ENCODE measurements at regions not wholly inside any gene's neighbourhood (a gene's known extent, or its start where the extent isn't known, plus 50 kb on each side); places are given as distances from the start of the nearest gene placed in this dataset.
A peak's percentile ranks its signal among the peaks of the same experiment; 100 is the strongest.

DNA sequence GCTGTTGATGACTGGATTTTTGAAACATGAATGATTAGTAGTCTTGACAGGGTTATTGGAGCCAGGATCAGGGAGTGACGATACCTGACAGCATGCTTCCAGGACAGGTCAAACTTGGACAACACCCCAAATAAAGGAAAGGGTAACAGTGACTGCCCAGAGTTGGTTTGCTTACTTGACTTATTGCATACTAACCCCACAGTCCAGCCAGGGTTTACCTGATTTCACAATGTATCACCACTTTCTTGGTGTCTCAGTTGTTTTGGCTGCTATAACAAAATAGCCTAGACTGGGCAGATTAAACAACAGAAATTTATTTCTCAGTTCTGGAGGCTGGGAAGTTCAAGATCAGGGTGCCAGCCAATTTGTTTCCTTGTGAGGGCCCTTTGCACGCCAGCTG is 301.0 kb upstream of the VLDLR start:
- H3K9me3 ChIP-seq: no peaks in the 10 kb centered on the region
- 69% methylated on average over 2 of the region's 2 CpGs for WGBS (ENCODE audit: insufficient coverage, low coverage, low lambda C conversion rate, missing lambda C conversion rate)
- no peak overlapping the region for H3K27ac ChIP-seq
- H3K4me1 ChIP-seq: no peaks in the 10 kb centered on the region
- H3K4me3 ChIP-seq: no peak overlapping the region
- intact Hi-C loops (cut with DNase I): no loop called here
- TF ChIP-seq POLR2A (IDR thresholded peaks at IDR 0.05) (no peak), CTCF (IDR thresholded peaks at IDR 0.05) (no peak)
- peak in 3 of 4 donors; percentile 39 to 59 (median 50) for ATAC-seq
- H3K27me3 ChIP-seq: no peaks in the 10 kb centered on the region
- DNase-seq: no peak
- H3K36me3 ChIP-seq: no peaks in the 10 kb centered on the region

DNA sequence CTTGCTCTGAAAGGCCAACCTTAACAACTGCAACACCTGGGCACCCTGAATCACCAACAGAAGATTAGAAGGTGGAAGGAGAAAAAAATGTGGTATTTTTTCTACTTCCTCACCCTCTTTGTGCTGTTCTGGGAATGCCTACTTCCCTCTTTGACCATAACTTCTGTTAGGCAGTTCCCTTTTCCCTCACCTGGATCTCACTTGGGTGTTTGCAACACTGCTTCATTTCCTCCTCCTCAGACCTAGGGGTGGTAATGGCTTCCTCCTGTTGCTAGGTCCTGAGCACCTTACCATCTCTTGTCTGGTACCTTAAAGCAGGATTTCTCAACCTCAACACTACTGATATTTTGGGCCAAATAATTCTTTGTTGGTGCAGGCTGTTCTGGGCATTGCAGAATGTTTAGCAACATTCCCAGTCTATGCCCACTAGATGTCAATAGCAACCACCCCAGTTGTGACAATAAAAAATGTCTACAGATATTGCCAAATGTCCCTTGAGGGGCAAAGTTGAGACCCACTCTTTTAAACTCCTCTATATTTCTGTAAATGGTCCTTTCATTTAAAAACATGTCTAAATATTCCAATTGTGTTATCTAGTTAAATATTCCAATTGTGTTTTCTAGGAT is 300.0 kb upstream of the VLDLR start:
- Histone ChIP-seq H3K9me3 (no peaks in the 10 kb centered on the region), H3K4me3 (no peak overlapping the region), H3K36me3 (no peaks in the 10 kb centered on the region), H3K27ac (no peak overlapping the region), H3K27me3 (no peaks in the 10 kb centered on the region), H3K4me1 (no peaks in the 10 kb centered on the region)
- TF ChIP-seq POLR2A (IDR thresholded peaks at IDR 0.05): no peak
- TF ChIP-seq CTCF (IDR thresholded peaks at IDR 0.05): peak; percentile 23 to 37 (median 34)
- intact Hi-C loops (cut with DNase I): no loop called here
- ATAC-seq (peak; percentile 47 to 76 (median 62)), DNase-seq (no peak)

- ATAC-seq: no peak
- H3K9me3 ChIP-seq: no peaks in the 10 kb centered on the region
- no peaks in the 10 kb centered on the region for H3K4me1 ChIP-seq
- intact Hi-C loops (cut with DNase I): no loop called here
- H3K27ac ChIP-seq: no peak overlapping the region
- no peaks in the 10 kb centered on the region for H3K36me3 ChIP-seq
- 67% methylated on average over 1 of the region's 2 CpGs for WGBS (ENCODE audit: insufficient coverage, low coverage, low lambda C conversion rate, missing lambda C conversion rate)
- TF ChIP-seq CTCF (IDR thresholded peaks at IDR 0.05): no peak
- TF ChIP-seq POLR2A (IDR thresholded peaks at IDR 0.05): no peak
- H3K27me3 ChIP-seq: no peaks in the 10 kb centered on the region
- no peak for DNase-seq
- H3K4me3 ChIP-seq: no peak overlapping the region
Observed at GRCh38 chr9:2324742-2325141, 296.8 kb upstream of the VLDLR start.

DNA sequence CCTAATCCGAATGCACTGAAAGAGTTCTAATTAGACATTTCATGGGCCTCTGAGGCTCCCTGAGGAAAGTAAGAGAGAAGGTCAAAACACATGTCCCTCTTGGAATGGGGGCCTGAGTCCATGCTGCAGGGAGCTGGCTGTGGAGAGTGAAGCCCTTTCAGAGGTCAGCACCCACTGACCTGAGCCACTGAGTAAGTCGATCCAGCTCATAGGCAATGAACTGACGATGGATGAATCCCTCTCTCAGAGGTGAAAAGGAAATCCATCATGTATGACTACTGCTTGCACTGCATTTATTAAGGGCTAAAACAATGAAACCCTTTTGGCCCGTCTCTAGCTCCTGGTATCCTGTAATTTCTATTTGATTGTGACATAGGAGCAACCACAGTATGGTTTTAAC is 288.9 kb upstream of the VLDLR start:
- TF ChIP-seq CTCF (IDR thresholded peaks at IDR 0.05) (no peak), POLR2A (IDR thresholded peaks at IDR 0.05) (no peak)
- Histone ChIP-seq H3K4me1 (no peaks in the 10 kb centered on the region), H3K9me3 (no peaks in the 10 kb centered on the region), H3K4me3 (no peak overlapping the region), H3K27ac (no peak overlapping the region), H3K27me3 (no peaks in the 10 kb centered on the region), H3K36me3 (no peaks in the 10 kb centered on the region)
- intact Hi-C loops (cut with DNase I): no loop called here
- DNase-seq (no peak), ATAC-seq (no peak)
- WGBS (ENCODE audit: insufficient coverage, low coverage, low lambda C conversion rate, missing lambda C conversion rate): 95% methylated on average over 2 of the region's 4 CpGs

- WGBS (ENCODE audit: insufficient coverage, low coverage, low lambda C conversion rate, missing lambda C conversion rate): 36% methylated on average over 2 of the region's 4 CpGs
- intact Hi-C loops (cut with DNase I): no loop called here
- no peak for DNase-seq
- ATAC-seq: peak in 3 of 4 donors; percentile 34 to 57 (median 37)
- H3K9me3 ChIP-seq: no peaks in the 10 kb centered on the region
- H3K27me3 ChIP-seq: no peaks in the 10 kb centered on the region
- no peaks in the 10 kb centered on the region for H3K4me1 ChIP-seq
- no peaks in the 10 kb centered on the region for H3K36me3 ChIP-seq
- TF ChIP-seq CTCF (IDR thresholded peaks at IDR 0.05) (no peak), POLR2A (IDR thresholded peaks at IDR 0.05) (no peak)
- H3K27ac ChIP-seq: no peak overlapping the region
- H3K4me3 ChIP-seq: no peak overlapping the region
Observed at GRCh38 chr9:2335260-2335659, 286.3 kb upstream of the VLDLR start.
